GM23338 (cell line): ENCODE measurements at regions not wholly inside any gene's neighbourhood (a gene's known extent, or its start where the extent isn't known, plus 50 kb on each side); places are given as distances from the start of the nearest gene placed in this dataset.
"Not testable (repeated sequence)": the region's sequence is repeated elsewhere in the genome, so short reads cannot be mapped to it uniquely, and the experiment has no call there.

ENCODE experiments used
- CTCF ChIP-seq, 2 experiments: fragments of 200-600 bp in 1 of 2; sonication (generic) in 1 of 2; conservative IDR thresholded peaks; 2 replicates each; pipeline versions ENCODE4 v1.5.1 to v1.6.1; 2016 to 2017; ENCODE audit warnings: antibody characterized with exemption in 2 of 2, low read depth in 2 of 2, mild to moderate bottlenecking in 2 of 2, moderate library complexity in 1 of 2
- EZH2 ChIP-seq: fragments of 200-600 bp; sonication (generic); IDR thresholded peaks from one replicate; pipeline ENCODE4 v1.8.0; 2017; ENCODE audit warnings: antibody characterized with exemption, mild to moderate bottlenecking, low read depth; ENCODE audit not compliant: unreplicated experiment
- EZH2phosphoT487 ChIP-seq: fragments of 200-600 bp; sonication (generic); IDR thresholded peaks from one replicate; pipeline ENCODE4 v1.8.1; 2018; ENCODE audit warnings: antibody characterized with exemption; ENCODE audit not compliant: unreplicated experiment
- POLR2AphosphoS5 ChIP-seq: IDR thresholded peaks from 2 replicates; pipeline ENCODE4 v1.6.1; 2016; ENCODE audit warnings: antibody characterized with exemption, low read depth
- REST ChIP-seq: IDR thresholded peaks from one replicate; pipeline ENCODE4 v1.6.1; 2018; ENCODE audit warnings: antibody characterized with exemption; ENCODE audit not compliant: unreplicated experiment

GRCh38 chr15:21736443-21736842 is 141.1 kb downstream of the POTEB start:
- TF ChIP-seq CTCF (conservative IDR thresholded peaks at IDR 0.05; ENCODE audit: low read depth in 2 of 2); EZH2; EZH2phosphoT487; POLR2AphosphoS5; REST: not testable (repeated sequence)
